Left ventricle myocardium superior (tissue), 1 donor: ENCODE measurements at regions not wholly inside any gene's neighbourhood (a gene's known extent, or its start where the extent isn't known, plus 50 kb on each side); places are given as distances from the start of the nearest gene placed in this dataset.
"Not testable (repeated sequence)": the region's sequence is repeated elsewhere in the genome, so short reads cannot be mapped to it uniquely, and the experiment has no call there.

Experiments
- ATAC-seq: fragments of 200-7000 bp; cut with Tn5 transposase; one replicate; pipeline ENCODE4 v1.9.1; 2020; ENCODE audit warnings: mild to moderate bottlenecking, moderate library complexity
- DNase-seq: peaks from one replicate; pipeline ENCODE4 v3.0.0-alpha.2; 2020
- intact Hi-C: fragments of 100-400 bp; cut with micrococcal nuclease; formaldehyde crosslinking; loops from one replicate; pipeline ENCODE4 v1.11.0; 2022
- donor health status: DM: no; HTN: yes; CAD: no; lungs with severe emphysema.

DNA sequence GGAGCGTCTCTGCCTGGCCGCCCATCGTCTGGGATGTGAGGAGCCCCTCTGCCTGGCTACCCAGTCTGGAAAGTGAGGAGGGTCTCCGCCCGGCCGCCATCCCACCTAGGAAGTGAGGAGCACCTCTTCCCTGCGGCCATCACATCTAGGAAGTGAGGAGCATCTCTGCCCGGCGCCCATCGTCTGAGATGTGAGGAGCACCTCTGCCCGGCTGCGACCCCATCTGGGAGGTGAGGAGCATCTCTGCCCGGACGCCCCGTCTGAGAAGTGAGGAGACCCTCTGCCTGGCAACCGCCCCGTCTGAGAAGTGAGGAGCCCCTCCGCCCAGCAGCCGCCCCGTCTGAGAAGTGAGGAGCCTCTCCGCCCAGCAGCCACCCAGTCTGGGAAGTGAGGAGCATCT, 84.5 kb downstream of the IDS start:
- not testable (repeated sequence) for ATAC-seq, DNase-seq

DNA sequence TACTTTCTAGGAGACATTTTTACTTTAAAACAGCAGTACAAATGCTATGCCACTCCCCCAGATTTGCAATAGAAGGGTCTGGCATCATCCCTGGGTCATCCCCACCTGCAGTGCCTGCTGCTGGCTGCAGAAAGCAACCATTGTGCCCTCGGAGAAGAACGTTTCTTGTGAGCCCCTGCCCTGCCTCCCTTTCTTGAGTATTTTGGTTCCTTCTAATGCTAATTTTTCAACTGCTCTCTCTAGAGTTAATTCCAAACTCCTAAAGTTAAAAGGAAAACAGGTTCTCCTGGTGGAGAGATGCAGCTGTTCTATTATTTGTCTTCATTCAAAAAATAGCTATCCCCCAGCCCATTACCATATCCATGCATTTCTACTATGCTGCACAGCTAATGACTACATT, 107.1 kb downstream of the IDS start:
- intact Hi-C loops, result no loop called here
- ATAC-seq (no peak), DNase-seq (no peak)

More for the DNA sequence above, 84.5 kb downstream of the IDS start:
- intact Hi-C loops, result not testable (repeated sequence)

DNA sequence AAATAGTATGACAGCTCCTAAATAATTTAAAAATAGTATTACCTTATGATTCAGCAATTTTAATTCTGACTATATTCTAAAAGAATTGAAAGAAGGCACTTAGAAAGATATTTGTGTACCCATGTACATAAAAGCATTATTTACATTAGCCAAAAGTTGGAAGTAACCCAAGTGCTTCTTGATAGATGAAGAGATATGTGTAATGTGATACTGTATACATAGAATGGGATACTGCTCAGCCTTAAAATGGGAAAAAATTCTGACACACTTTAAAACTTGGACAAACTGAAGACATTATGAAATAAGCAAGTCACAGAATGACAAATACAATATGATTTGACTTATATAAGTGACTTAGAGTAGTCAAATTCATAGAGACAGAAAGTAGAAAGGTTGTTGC, 112.2 kb downstream of the IDS start:
- intact Hi-C loops, result no loop called here
- ATAC-seq (no peak), DNase-seq (no peak)

DNA sequence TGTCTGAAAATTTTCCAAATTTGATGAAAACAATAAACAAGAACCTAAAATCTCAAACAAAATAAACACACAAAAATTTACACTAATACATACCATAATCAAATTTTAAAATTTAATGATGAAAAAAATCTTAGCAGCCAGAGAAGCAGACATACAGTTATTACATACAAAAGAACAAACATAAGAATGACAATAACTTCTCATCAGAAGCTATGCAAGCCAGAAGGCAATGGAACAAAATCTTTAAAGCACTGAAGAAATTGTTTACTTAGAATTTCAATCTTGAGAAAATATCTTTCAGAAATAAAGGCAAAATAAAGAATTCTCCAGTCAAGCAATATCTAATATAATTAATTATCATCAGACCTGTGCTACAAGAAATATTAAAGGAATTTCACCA, 121.3 kb downstream of the IDS start:
- intact Hi-C loops, result no loop called here
- no peak for DNase-seq
- ATAC-seq, result no peak

DNA sequence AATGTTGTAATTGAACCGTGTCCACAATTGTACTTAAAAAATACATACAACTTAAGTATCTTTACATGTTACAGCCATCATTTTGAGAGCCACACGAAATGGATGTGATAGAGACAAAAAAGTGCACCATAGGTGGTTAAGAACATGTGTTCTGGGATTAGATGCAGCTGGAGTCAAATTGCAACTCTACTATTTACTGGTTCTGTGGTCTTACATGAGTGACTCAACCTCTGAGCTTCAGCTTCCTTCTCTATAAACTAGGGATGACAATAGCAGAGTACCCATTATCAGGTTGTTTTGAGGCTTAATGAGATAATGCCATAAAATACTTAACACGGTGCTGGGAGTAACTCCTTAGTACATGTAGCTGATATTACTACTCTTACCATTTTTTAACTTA, 130.4 kb downstream of the IDS start:
- DNase-seq (no peak), ATAC-seq (no peak)
- intact Hi-C loops, result no loop called here

DNA sequence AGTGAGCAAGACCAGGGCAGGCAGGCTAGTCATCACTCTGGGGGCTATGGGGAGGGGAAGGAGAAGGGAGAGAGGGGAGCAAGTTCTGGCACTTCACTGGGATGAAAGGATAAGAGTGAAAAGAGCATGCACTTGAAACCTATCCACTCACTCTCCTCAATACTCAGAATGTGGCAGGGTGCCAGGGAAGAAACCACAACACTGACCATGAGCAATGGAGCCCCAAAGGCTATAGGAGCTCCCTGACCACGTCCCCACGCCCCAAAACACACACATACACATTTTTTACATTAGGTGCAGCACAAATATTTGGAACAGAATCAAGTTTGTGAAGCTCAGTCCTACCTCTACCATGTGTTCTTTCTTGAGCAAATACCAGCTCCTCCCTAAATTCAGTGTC, 132.2 kb downstream of the IDS start:
- DNase-seq (no peak), ATAC-seq (no peak)
- intact Hi-C loops, result no loop called here

DNA sequence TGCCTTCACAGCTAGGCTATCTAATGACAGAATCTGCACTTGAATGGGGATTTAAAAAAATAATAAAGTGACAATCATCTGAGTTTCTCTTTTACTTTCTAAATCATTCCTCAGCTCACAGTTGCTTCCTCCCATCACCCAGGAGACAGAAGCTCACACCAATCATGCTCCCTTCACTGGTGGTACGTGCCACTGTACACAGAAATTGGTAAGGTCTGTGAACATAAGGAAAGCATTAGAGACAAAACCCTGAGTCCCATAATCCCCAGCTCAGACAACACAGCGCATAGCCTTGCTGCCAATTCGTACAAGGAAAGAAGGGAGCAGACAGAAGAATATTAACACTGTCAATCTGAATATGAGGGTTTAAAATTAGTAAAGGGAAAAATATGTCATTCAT, 133.1 kb downstream of the IDS start:
- ATAC-seq (no peak), DNase-seq (no peak)
- intact Hi-C loops, result no loop called here

DNA sequence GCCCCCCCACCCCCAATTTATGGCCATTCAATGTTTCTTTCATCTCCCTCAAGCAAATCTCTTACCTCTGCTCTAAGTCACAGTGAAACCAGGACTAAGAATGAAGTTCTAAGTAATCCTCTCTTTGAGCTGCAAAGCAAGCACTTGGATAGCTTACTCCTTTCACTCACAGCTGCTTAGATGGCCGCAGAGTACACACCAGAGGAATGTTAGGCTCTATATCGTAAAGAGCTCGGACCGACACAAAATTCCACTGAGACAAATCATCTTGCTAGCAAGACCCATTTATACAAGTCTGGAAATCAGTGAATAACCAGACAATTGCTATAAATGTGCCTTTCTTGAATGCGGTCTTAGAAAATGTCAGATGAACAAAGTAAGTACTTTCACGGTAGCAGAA, 135.0 kb downstream of the IDS start:
- ATAC-seq, result no peak

DNA sequence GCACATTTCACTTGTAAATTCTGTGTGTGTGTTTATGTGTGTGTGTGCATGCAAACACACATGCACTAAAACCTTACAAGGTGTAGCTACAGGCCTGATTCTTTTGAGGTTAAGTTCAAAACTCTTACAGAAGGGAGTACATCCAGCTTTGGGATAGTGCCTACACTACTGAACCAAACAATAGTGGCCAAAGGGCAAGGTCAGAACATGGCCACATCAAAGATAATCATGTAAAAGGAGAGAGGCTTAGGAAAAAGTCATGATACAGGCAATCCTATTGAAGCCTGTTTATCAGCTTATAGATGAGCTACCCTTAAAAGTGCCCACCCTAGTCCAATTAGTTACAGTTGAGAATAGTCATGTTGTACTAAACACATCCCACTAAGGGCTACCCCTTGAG, 139.6 kb downstream of the IDS start:
- ATAC-seq (no peak), DNase-seq (no peak)
- intact Hi-C loops, result no loop called here

More for the DNA sequence above, 135.0 kb downstream of the IDS start:
- no peak for DNase-seq
- intact Hi-C loops, result no loop called here

DNA sequence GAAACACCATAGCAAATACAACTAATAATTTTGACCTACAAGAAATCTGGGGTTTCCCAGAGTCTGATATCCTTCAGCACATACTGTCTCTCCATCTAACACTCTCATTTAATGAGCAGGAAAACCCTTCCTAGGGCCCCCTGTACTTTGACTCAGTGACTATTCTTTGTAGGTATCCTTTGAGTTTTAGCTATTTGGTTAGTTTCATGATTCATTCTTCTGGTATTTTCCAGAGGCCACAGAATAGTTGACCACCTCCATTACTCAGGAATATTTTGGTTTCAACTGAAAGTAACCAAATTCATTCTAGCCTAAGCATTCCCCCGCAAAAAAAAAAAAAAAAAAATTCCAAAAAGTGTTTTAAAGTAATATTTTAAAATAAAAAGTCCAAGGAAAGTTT, 140.0 kb downstream of the IDS start:
- DNase-seq (no peak), ATAC-seq (no peak)
- intact Hi-C loops, result no loop called here

DNA sequence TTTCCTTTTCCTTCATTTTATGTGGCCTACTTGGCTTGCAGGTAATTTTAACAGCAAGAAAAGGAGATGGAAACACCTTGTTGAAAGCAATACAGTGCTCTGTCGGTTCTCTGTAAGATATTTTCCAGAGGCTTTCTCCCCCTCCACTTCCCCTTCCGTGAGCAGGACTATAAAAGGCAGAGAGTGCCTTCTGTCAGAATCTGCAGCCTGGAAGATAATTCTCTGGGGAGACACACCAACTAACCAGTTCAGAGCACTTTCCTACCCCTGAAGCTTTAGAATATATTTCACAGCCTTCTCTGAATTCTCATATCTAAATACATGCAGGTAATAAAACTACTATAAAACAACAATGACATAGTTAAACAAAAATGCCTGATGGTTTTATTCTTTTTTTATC, 141.1 kb downstream of the IDS start:
- no peak for DNase-seq
- no peak for ATAC-seq
- intact Hi-C loops, result no loop called here

DNA sequence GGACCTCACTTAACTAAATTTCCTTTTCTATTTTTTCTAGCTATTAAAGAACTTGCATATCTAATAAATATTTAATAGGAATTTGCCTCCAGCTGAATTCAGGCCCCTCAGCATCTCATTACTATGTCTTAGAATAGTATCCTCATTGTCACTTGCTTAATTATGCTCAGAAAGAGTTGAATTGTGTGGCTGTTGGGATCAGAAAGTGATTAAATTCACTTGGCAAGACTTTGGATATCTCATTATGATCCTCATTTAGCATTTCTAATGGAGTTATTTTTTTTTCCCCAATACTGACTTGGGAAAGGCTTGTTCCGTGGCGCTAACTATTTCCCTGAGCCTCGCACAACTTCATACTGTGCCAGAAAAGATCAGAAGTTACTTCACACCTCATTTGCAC, 158.8 kb downstream of the IDS start:
- DNase-seq, result no peak
- no peak for ATAC-seq
- intact Hi-C loops, result no loop called here

DNA sequence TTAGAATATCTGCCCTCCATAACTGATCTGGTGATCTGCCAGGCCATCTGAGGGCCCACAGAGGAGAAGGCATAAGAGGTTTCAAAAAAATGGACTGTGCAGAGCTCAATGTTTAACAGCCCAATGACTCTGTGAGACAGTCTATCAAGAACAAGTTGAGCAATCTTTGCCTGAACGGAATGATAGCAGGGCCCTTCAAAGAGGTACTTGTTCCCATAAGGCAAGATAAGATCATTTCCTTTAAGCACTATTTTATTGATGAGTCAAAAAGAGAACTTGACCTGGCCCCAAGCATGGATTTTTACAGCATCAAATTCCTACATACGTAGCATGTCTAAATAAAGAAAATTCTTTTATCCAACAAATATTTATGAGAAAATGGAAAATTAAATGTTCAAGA, 182.8 kb downstream of the IDS start:
- ATAC-seq (no peak), DNase-seq (no peak)
- intact Hi-C loops, result no loop called here

DNA sequence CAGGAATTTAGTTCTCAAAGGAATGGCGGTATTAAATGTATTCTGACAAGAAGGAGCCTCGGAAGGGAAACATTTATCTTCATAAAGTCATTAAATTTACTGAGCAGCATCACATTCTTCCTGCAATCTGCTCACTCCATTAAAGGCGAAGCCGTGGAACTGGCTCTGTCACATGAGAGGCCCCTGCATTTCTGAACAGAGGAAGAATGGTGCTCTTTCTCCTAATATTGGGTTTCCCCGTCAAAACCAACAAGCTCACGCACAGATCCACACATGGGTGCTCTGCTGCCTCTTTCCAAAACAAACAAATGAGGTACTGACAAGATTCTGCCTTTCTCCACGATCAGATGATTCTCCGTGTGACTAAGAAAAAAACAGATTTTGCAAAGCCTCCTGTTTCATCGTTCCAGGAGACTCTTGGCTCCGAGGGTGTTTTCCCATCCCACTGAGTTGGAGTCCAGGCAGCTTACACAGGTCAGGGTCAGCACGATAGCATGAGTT, 191.2 kb downstream of the IDS start:
- ATAC-seq (no peak), DNase-seq (no peak)
- intact Hi-C loops, result no loop called here

DNA sequence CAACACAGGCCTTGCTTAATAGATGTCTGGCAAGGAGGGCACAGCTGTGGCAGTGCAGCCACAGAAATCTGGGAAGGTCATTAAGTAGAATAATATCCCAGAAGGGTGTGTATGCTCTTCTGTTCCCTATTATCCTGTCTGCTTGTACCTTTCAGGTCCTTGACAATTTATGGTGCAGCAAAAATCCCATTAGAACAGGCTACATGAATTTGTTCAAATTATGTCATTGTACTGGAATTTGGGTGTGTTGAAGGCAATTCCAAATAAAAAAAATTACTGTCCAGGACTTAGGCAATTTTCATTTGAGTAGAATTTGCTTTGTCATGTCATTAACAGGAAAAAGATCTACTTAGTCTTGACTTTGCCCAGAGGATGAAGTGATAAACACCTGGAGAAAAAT, 192.1 kb downstream of the IDS start:
- ATAC-seq, result no peak
- DNase-seq, result no peak
- intact Hi-C loops, result no loop called here

DNA sequence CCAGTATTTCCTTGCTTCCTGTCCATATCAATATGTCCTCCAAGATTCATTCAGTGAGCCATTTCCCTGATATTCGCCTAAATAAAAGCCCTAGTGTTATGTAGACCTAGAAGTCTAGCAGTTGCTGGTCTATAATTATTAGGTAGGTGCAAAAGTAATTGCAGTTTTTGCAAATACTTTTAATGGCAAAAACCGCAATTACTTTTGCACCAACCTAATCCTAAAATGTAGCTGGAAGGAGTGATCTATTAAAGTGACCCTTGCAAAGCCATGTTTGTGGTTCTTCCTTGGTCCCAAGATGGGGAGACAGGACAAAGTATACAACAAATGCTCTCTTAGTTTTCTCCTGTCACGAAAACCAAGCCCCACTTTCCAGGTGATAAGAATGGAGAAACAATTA, 193.0 kb downstream of the IDS start:
- intact Hi-C loops, result no loop called here
- ATAC-seq, result no peak
- DNase-seq, result no peak

DNA sequence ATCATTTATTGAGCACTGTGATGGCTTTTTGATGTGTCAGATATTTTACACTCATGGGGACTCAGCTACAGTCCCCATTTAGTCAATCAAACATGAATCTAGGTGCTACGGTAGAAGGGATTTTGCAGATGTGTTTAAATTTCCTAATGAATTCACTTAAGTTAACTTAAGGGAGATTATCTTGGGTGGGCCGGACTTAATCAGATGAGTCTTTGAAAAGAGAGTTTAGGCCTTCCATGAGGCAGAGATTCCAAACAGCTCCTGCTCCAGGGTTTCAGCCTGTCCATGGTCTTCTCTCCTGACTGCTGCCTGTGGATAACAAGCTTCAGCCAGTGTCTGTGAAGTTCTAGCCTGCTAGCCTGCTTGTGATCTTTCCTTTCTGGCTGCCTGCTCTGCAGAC, 202.4 kb downstream of the IDS start:
- intact Hi-C loops, result no loop called here
- ATAC-seq (no peak), DNase-seq (no peak)

DNA sequence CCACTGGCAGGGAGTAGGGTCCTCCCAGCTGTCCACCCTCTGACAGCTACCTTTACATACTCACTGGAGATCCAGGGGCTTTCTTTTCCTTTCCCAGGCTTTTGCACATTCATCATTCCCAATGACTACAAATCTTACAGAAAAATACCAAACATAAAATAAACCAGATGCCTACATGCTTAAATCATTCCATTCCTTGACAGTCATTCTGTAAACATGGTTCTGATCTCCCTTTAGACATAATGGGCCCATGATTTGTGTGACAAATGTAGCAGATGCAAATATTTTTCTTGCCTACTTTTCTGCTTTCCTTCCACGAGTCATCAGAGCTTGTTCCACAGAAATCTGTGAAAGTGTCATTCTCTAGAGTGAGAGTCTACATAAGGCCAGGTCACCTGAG, 207.0 kb downstream of the IDS start:
- intact Hi-C loops, result no loop called here
- DNase-seq (no peak), ATAC-seq (no peak)

DNA sequence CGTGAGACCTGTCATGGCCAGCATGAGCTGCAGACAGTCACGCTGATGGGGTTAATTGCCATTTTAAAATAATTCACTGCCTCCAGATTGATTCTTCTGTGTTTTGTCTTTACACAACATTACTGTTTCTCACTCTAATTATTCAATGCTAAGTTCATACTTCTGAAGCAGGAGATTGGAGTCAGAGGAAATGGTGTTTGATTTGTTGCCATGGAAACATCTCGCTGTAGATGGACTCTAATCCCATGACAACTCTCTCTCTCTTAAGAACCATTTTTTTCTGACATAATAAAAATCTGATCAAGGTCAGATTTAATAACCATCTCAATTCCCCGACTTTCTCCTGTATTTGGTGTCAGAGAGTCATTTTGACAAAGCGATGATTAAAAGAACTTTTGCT, 209.0 kb downstream of the IDS start:
- DNase-seq, result no peak
- ATAC-seq, result no peak
- intact Hi-C loops, result no loop called here

DNA sequence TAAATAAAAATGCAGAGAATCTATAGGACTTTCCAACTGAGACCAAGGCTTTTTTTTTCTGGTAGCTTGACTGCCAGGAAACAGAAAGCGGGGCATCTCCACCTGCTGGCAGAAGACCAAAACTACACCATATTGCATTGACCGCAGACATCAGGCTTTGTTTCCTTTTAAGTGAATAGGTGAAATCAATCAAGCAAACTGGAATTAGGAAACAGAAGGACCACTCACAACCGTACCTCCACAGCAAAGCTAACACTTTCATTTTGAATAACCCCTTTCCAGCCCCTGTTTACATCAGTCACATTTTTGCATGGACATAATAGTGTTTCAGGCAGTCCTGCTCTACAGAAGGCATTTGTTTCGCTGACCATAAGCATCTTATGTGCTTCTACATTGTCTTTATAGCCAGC, 218.2 kb downstream of the IDS start:
- DNase-seq, result peak; percentile 10
- no peak for ATAC-seq
- intact Hi-C loops, result no loop called here

DNA sequence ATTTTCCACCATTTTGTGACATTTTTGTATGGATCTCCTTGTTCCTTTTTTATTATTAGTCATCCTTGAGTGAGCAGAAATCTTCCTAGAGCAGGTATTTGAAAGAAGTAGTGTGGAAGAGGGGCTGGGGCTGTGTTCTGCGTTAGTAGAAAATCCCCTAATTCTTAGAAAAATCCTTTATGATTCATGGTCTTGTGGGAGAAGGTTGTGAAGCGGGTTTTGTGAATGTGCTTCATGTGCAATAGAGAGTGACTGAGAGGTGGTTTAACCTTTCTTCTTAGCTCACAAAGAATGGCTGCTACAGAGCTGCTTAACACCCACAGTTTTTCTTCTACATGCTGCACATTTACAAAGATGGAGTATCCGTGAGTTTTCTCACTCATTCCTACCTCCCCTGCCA, 220.5 kb downstream of the IDS start:
- no peak for DNase-seq
- intact Hi-C loops, result no loop called here
- ATAC-seq, result no peak

DNA sequence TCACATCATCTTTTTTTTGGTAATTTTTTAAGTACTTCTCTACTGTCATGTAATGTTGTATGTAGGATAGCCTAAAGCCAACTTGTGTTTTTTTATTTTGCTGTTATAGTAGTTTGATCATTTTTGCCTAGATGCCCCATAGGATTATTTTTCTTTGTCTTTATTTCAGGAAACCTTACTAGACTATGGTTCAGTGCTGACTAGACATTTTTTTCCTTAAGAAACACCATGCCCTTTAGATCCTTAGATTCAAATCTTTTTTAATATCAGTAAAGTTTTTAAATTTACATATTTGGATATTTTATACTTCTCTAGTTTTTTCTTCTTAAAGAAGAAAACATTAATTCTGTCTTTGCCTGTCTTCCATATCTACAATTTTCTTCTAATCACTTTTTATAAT, 221.3 kb downstream of the IDS start:
- DNase-seq (no peak), ATAC-seq (no peak)
- intact Hi-C loops, result no loop called here
